Activated CD8-positive, alpha-beta memory T cell treated with anti-CD3 and anti-CD28 coated beads for 36 hours (primary cell): ENCODE measurements at regions not wholly inside any gene's neighbourhood (a gene's known extent, or its start where the extent isn't known, plus 50 kb on each side); places are given as distances from the start of the nearest gene placed in this dataset.
"Not testable (repeated sequence)": the region's sequence is repeated elsewhere in the genome, so short reads cannot be mapped to it uniquely, and the experiment has no call there.

Experiments
- CTCF ChIA-PET: fragments of 350-600 bp; sonication (Branson Sonifier 250); formaldehyde crosslinking; loops from one replicate; lab custom pipeline; 2021; ENCODE audit warnings: antibody characterized with exemption; lab: Charles Lee
- POLR2A ChIA-PET: fragments of 350-600 bp; sonication (Branson Sonifier 250); formaldehyde crosslinking; loops from one replicate; lab custom pipeline; 2021; ENCODE audit warnings: antibody characterized with exemption; lab: Charles Lee

GRCh38 chr3:27567251-27567650 is 83.1 kb upstream of the SLC4A7 start:
- ChIA-PET CTCF (interaction anchor here (0.6 kb wide), 1 partner anchor 620 kb away, joined by 3 read pairs; no protein-coding TSS in a partner anchor), POLR2A (no interaction called here)

- ChIA-PET POLR2A (no interaction called here), CTCF (no interaction called here)
These were observed 81.1 kb upstream of the SLC4A7 start for GRCh38 chr3:27565201-27565852.

- CTCF ChIA-PET, result no interaction called here
- POLR2A ChIA-PET, result no interaction called here
These were observed 77.4 kb upstream of the SLC4A7 start for GRCh38 chr3:27561576-27561975.

- ChIA-PET CTCF (no interaction called here), POLR2A (no interaction called here)
These were observed 76.4 kb upstream of the SLC4A7 start for GRCh38 chr3:27560484-27561056.

- ChIA-PET POLR2A (no interaction called here), CTCF (no interaction called here)
These were observed 75.7 kb upstream of the SLC4A7 start for GRCh38 chr3:27559835-27560234.

GRCh38 chr3:27559381-27559780 is 75.2 kb upstream of the SLC4A7 start:
- ChIA-PET CTCF (interaction anchor here (0.7 kb wide), 1 partner anchor 323 kb away, joined by 3 read pairs; no protein-coding TSS in a partner anchor), POLR2A (no interaction called here)

- CTCF ChIA-PET, result no interaction called here
- POLR2A ChIA-PET, result interaction anchor here (1.0 kb wide), 1 partner anchor 8 kb away, joined by 3 read pairs; no protein-coding TSS in a partner anchor
These were observed 73.2 kb upstream of the SLC4A7 start for GRCh38 chr3:27557411-27557810.

- ChIA-PET CTCF (no interaction called here), POLR2A (no interaction called here)
These were observed 72.7 kb upstream of the SLC4A7 start for GRCh38 chr3:27556887-27557286.

GRCh38 chr3:27554706-27555105 is 70.5 kb upstream of the SLC4A7 start:
- ChIA-PET CTCF (no interaction called here), POLR2A (no interaction called here)

- POLR2A ChIA-PET, result no interaction called here
- CTCF ChIA-PET, result no interaction called here
These were observed 69.8 kb upstream of the SLC4A7 start for GRCh38 chr3:27553886-27554540.

GRCh38 chr3:27552708-27553107 is 68.5 kb upstream of the SLC4A7 start:
- POLR2A ChIA-PET, CTCF ChIA-PET: not testable (repeated sequence)

- POLR2A ChIA-PET, CTCF ChIA-PET: not testable (repeated sequence)
These were observed 67.2 kb upstream of the SLC4A7 start for GRCh38 chr3:27551413-27551812.

GRCh38 chr3:27545061-27545460 is 60.9 kb upstream of the SLC4A7 start:
- ChIA-PET POLR2A (no interaction called here), CTCF (interaction anchor here (0.7 kb wide), 1 partner anchor 9 kb away, joined by 3 read pairs; no protein-coding TSS in a partner anchor)

GRCh38 chr3:27544372-27544865 is 60.2 kb upstream of the SLC4A7 start:
- ChIA-PET CTCF (interaction anchor here (0.7 kb wide), 1 partner anchor 33 kb away, joined by 3 read pairs; no protein-coding TSS in a partner anchor), POLR2A (no interaction called here)

- CTCF ChIA-PET, result no interaction called here
- POLR2A ChIA-PET, result interaction anchor here (0.7 kb wide), 1 partner anchor 49 kb away, joined by 3 read pairs; no protein-coding TSS in a partner anchor
These were observed 58.3 kb upstream of the SLC4A7 start for GRCh38 chr3:27542476-27542875.

- ChIA-PET POLR2A (no interaction called here), CTCF (no interaction called here)
These were observed 56.0 kb upstream of the SLC4A7 start for GRCh38 chr3:27540231-27540630.

GRCh38 chr3:27536491-27536890 is 52.3 kb upstream of the SLC4A7 start:
- CTCF ChIA-PET, result interaction anchor here (0.5 to 0.7 kb wide), 3 partner anchors 9 to 1710 kb away, joined by 3 to 4 read pairs (median 3); no protein-coding TSS in a partner anchor
- POLR2A ChIA-PET, result interaction anchor here (0.6 to 0.7 kb wide), 2 partner anchors 56 to 152 kb away, joined by 4 to 5 read pairs; no protein-coding TSS in a partner anchor

GRCh38 chr3:27535809-27536392 is 51.7 kb upstream of the SLC4A7 start:
- ChIA-PET CTCF (interaction anchor here (0.6 to 0.7 kb wide), 2 partner anchors 10 to 1710 kb away, joined by 3 to 4 read pairs; no protein-coding TSS in a partner anchor), POLR2A (interaction anchor here (0.7 kb wide), 1 partner anchor 152 kb away, joined by 4 read pairs; no protein-coding TSS in a partner anchor)
